Right lobe of liver (tissue), 4 donors: ENCODE measurements at regions not wholly inside any gene's neighbourhood (a gene's known extent, or its start where the extent isn't known, plus 50 kb on each side); places are given as distances from the start of the nearest gene placed in this dataset.

Source experiments
- POLR2A ChIP-seq: fragments of 450-650 bp; IDR thresholded peaks from one replicate; pipeline ENCODE4 v1.6.1; 2017; ENCODE audit warnings: antibody characterized with exemption, mild to moderate bottlenecking
- TF ChIP-seq, protein P1 (sequence below), 4 donors: fragments of 200-600 bp in 3 of 4; fragments of 450-650 bp in 1 of 4; IDR thresholded peaks; one replicate each; pipeline versions ENCODE4 v1.5.1 to v1.8.0; 2016 to 2022; ENCODE audit warnings: antibody characterized with exemption in 4 of 4, mild to moderate bottlenecking in 2 of 4
- donor health status: DM: no; HTN: no; CAD: no.
- donor health status: DM: no; HTN: no; CAD: no.
- donor health status: DM: no; HTN: yes; CAD: no.

DNA sequence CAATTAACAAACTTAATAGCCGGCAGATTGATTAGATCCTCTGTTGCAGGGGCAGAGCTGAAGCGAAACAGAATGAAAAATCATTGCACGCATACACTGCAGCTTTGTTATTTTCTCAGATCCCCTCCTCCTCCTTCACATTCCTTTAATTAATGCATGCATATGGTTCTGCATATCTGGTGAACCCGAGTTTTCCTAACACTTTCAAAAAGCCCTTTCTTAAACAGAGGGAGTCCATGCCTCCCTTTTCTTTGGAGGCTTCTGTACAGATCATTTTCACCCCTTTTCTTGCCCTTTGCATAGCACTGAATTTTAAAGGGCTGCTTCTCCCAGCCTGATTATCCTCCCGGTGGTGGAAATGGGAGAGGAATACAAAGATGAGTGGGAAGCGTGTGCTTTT, 136.6 kb upstream of the TBCA start:
- TF ChIP-seq, protein P1, sequence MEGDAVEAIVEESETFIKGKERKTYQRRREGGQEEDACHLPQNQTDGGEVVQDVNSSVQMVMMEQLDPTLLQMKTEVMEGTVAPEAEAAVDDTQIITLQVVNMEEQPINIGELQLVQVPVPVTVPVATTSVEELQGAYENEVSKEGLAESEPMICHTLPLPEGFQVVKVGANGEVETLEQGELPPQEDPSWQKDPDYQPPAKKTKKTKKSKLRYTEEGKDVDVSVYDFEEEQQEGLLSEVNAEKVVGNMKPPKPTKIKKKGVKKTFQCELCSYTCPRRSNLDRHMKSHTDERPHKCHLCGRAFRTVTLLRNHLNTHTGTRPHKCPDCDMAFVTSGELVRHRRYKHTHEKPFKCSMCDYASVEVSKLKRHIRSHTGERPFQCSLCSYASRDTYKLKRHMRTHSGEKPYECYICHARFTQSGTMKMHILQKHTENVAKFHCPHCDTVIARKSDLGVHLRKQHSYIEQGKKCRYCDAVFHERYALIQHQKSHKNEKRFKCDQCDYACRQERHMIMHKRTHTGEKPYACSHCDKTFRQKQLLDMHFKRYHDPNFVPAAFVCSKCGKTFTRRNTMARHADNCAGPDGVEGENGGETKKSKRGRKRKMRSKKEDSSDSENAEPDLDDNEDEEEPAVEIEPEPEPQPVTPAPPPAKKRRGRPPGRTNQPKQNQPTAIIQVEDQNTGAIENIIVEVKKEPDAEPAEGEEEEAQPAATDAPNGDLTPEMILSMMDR (IDR thresholded peaks at IDR 0.05), result no peak
- TF ChIP-seq POLR2A, result no peak
